22Rv1 (cell line): ENCODE measurements at regions not wholly inside any gene's neighbourhood (a gene's known extent, or its start where the extent isn't known, plus 50 kb on each side); places are given as distances from the start of the nearest gene placed in this dataset.

Experiments used
- ZFX ChIP-seq: fragments of 450-650 bp; IDR thresholded peaks from 2 replicates; pipeline ENCODE4 v1.6.1; 2017; ENCODE audit warnings: antibody characterized with exemption, borderline replicate concordance
- TF ChIP-seq, protein P1 (sequence below): fragments of 450-650 bp; IDR thresholded peaks from 2 replicates; pipeline ENCODE4 v1.5.1; 2017; ENCODE audit warnings: mild to moderate bottlenecking

DNA sequence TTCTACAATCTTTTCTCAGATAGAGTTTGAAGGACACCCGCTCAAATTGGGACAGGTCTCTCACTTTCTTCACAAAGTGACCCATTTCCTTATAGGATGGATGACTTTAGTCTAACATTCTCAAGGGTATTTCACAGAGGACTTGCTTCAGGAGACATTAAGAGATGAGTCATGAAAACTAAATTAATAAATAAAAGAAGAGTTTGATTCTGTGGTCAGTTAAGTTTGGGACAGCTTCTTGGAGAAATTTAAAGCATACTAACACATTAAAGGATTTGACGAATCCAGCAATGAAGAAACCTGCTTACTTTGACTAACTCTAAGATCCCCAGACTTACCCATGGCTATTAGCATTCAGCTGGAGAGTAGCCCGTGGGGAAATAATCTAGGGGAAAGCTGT, 95.6 kb upstream of the RAB3GAP2 start:
- TF ChIP-seq, protein P1, sequence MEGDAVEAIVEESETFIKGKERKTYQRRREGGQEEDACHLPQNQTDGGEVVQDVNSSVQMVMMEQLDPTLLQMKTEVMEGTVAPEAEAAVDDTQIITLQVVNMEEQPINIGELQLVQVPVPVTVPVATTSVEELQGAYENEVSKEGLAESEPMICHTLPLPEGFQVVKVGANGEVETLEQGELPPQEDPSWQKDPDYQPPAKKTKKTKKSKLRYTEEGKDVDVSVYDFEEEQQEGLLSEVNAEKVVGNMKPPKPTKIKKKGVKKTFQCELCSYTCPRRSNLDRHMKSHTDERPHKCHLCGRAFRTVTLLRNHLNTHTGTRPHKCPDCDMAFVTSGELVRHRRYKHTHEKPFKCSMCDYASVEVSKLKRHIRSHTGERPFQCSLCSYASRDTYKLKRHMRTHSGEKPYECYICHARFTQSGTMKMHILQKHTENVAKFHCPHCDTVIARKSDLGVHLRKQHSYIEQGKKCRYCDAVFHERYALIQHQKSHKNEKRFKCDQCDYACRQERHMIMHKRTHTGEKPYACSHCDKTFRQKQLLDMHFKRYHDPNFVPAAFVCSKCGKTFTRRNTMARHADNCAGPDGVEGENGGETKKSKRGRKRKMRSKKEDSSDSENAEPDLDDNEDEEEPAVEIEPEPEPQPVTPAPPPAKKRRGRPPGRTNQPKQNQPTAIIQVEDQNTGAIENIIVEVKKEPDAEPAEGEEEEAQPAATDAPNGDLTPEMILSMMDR: no peak
- TF ChIP-seq ZFX: no peak
